Vagina (tissue), 2 donors: ENCODE measurements at regions not wholly inside any gene's neighbourhood (a gene's known extent, or its start where the extent isn't known, plus 50 kb on each side); places are given as distances from the start of the nearest gene placed in this dataset.

Experiments used
- POLR2A ChIP-seq, 2 donors: fragments of 450-650 bp; IDR thresholded peaks; one replicate each; pipeline ENCODE4 v1.6.1; 2017; ENCODE audit warnings: antibody characterized with exemption in 2 of 2, mild to moderate bottlenecking in 2 of 2, moderate library complexity in 2 of 2
- POLR2AphosphoS5 ChIP-seq, 2 donors: sonication (generic); formaldehyde crosslinking; IDR thresholded peaks; one replicate each; pipeline ENCODE4 v1.9.0; 2017; ENCODE audit warnings: antibody characterized with exemption in 2 of 2, mild to moderate bottlenecking in 2 of 2, low read depth in 1 of 2; ENCODE audit not compliant: insufficient read depth in 1 of 2
- TF ChIP-seq, protein P1 (sequence below), 3 experiments: fragments of 450-650 bp in 2 of 3; fragments of 200-600 bp in 1 of 3; sonication (generic) in 1 of 3; IDR thresholded peaks; one replicate each; pipeline ENCODE4 v1.5.1; 2017 to 2019; ENCODE audit warnings: antibody characterized with exemption in 3 of 3, mild to moderate bottlenecking in 2 of 3, moderate library complexity in 2 of 3

- TF ChIP-seq POLR2A (IDR thresholded peaks at IDR 0.05) (no peak), POLR2AphosphoS5 (IDR thresholded peaks at IDR 0.05; ENCODE audit: insufficient read depth in 1 of 2, low read depth in 1 of 2) (no peak)
- TF ChIP-seq, protein P1, sequence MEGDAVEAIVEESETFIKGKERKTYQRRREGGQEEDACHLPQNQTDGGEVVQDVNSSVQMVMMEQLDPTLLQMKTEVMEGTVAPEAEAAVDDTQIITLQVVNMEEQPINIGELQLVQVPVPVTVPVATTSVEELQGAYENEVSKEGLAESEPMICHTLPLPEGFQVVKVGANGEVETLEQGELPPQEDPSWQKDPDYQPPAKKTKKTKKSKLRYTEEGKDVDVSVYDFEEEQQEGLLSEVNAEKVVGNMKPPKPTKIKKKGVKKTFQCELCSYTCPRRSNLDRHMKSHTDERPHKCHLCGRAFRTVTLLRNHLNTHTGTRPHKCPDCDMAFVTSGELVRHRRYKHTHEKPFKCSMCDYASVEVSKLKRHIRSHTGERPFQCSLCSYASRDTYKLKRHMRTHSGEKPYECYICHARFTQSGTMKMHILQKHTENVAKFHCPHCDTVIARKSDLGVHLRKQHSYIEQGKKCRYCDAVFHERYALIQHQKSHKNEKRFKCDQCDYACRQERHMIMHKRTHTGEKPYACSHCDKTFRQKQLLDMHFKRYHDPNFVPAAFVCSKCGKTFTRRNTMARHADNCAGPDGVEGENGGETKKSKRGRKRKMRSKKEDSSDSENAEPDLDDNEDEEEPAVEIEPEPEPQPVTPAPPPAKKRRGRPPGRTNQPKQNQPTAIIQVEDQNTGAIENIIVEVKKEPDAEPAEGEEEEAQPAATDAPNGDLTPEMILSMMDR (IDR thresholded peaks at IDR 0.05): no peak
Observed at GRCh38 chr10:60575105-60575504, 185.4 kb upstream of the ANK3 start.
